ENCODE measurements at regions not wholly inside any gene's neighbourhood (a gene's known extent, or its start where the extent isn't known, plus 50 kb on each side); places are given as distances from the start of the nearest gene placed in this dataset.

- TF ChIP-seq CTCF (IDR thresholded peaks at IDR 0.05; ENCODE audit: low read depth, low read length), result no peak
- peak; percentile 22 for DNase-seq
- no peaks in the 10 kb centered on the region for H3K27me3 ChIP-seq
- peaks cover 18% of the 10 kb centered on the region for H3K4me1 ChIP-seq
- no peaks in the 10 kb centered on the region for H3K36me3 ChIP-seq
- H3K4me3 ChIP-seq (ENCODE audit: low read depth, low read length), result peak overlapping the region; percentile 53
- no peaks in the 10 kb centered on the region for H3K9me3 ChIP-seq
Measured at GRCh38 chr3:150083655-150084042, 113.0 kb upstream of the PFN2 start.

- no peaks in the 10 kb centered on the region for H3K27me3 ChIP-seq
- H3K36me3 ChIP-seq, result no peaks in the 10 kb centered on the region
- H3K9me3 ChIP-seq, result no peaks in the 10 kb centered on the region
- peak overlapping the region; percentile 53 for H3K4me3 ChIP-seq (ENCODE audit: low read depth, low read length)
- peaks cover 24% of the 10 kb centered on the region for H3K4me1 ChIP-seq
- no peak for TF ChIP-seq CTCF (IDR thresholded peaks at IDR 0.05; ENCODE audit: low read depth, low read length)
- no peak for DNase-seq
Measured at GRCh38 chr3:150082898-150083654, 112.4 kb upstream of the PFN2 start.

- Histone ChIP-seq H3K4me3 (ENCODE audit: low read depth, low read length) (no peak overlapping the region), H3K9me3 (no peaks in the 10 kb centered on the region), H3K4me1 (peaks cover 32% of the 10 kb centered on the region), H3K27me3 (no peaks in the 10 kb centered on the region), H3K36me3 (no peaks in the 10 kb centered on the region)
- DNase-seq, result no peak
- no peak for TF ChIP-seq CTCF (IDR thresholded peaks at IDR 0.05; ENCODE audit: low read depth, low read length)
Measured at GRCh38 chr3:150081084-150081483, 110.4 kb upstream of the PFN2 start.

- no peak for TF ChIP-seq CTCF (IDR thresholded peaks at IDR 0.05; ENCODE audit: low read depth, low read length)
- no peak for DNase-seq
- H3K27me3 ChIP-seq, result no peaks in the 10 kb centered on the region
- no peaks in the 10 kb centered on the region for H3K9me3 ChIP-seq
- no peak overlapping the region for H3K4me3 ChIP-seq (ENCODE audit: low read depth, low read length)
- no peaks in the 10 kb centered on the region for H3K36me3 ChIP-seq
- H3K4me1 ChIP-seq, result peaks cover 32% of the 10 kb centered on the region
Measured at GRCh38 chr3:150080058-150080730, 109.5 kb upstream of the PFN2 start.

GRCh38 chr3:150079029-150079739, 108.5 kb upstream of the PFN2 start:
- no peak overlapping the region for H3K4me3 ChIP-seq (ENCODE audit: low read depth, low read length)
- no peak for TF ChIP-seq CTCF (IDR thresholded peaks at IDR 0.05; ENCODE audit: low read depth, low read length)
- peak; percentile 78 for DNase-seq
- no peaks in the 10 kb centered on the region for H3K9me3 ChIP-seq
- H3K36me3 ChIP-seq, result no peaks in the 10 kb centered on the region
- H3K27me3 ChIP-seq, result no peaks in the 10 kb centered on the region
- peaks cover 37% of the 10 kb centered on the region for H3K4me1 ChIP-seq

All from BE2C (cell line).